ENCODE measurements at regions not wholly inside any gene's neighbourhood (a gene's known extent, or its start where the extent isn't known, plus 50 kb on each side); places are given as distances from the start of the nearest gene placed in this dataset.

DNA sequence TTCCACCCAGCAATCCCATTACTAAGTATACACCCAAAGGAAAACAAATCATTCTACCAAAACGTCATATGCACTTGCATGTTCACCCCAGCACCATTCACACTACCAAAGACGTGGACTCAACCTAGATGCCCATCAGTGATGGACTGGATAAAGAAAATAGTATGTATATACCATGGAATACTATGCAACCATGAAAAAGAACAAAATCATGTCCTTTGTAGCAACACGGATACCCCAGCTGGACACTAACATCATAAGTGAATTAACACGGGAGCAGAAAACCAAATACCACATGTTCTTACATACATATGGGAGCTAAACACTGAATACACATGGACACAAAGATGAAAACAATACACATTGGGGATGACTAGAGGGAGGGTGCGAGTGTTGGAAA lies 309.1 kb upstream of the KLF3 start:
- no TSS peak for BruUV-seq (replicated peaks)
- Histone ChIP-seq H3K27me3 (ENCODE audit: insufficient read depth, low read length) (no peaks in the 10 kb centered on the region), H3K27ac (ENCODE audit: low read depth, low read length) (no peak overlapping the region), H3K4me1 (ENCODE audit: control insufficient read depth in 1 of 2, insufficient read depth in 2 of 2, low read length in 2 of 2) (no peaks in the 10 kb centered on the region), H2AFZ (ENCODE audit: low read depth, low read length, poor library complexity, severe bottlenecking) (no peak overlapping the region), H3K9me3 (ENCODE audit: control insufficient read depth in 1 of 2, insufficient read depth in 1 of 2, low read depth in 1 of 2, low read length in 2 of 2) (no peaks in the 10 kb centered on the region), H4K20me1 (ENCODE audit: insufficient read depth) (no peaks in the 10 kb centered on the region), H3K9ac (ENCODE audit: low read length) (no peak overlapping the region), H3K36me3 (ENCODE audit: control insufficient read depth in 1 of 2, insufficient read depth in 2 of 2, low read length in 2 of 2) (no peaks in the 10 kb centered on the region), H3K79me2 (ENCODE audit: insufficient read depth, low read length) (no peaks in the 10 kb centered on the region), H3K4me2 (ENCODE audit: low read length) (no peak overlapping the region), H3K4me3 (replicated peaks in 1 of 2; ENCODE audit: low read depth in 1 of 2, low read length in 2 of 2) (no peak overlapping the region), H3K9me2 (ENCODE audit: insufficient read depth) (no peaks in the 10 kb centered on the region)
- DNase-seq (ENCODE audit: low read depth, low spot score) (no peak), ATAC-seq (no peak)
- ChIA-PET CTCF (no interaction called here), RAD21 (ENCODE audit: low non-redundant PET in 1 of 2, low total read pairs in 2 of 2, uncharacterized antibody in 2 of 2, unreplicated experiment in 2 of 2) (no interaction called here), POLR2A (no interaction called here)
- no peak for TF ChIP-seq SRF (IDR thresholded peaks at IDR 0.05; ENCODE audit: low read depth)
- TF ChIP-seq ELF1 (IDR thresholded peaks at IDR 0.05; ENCODE audit: borderline replicate concordance, low read depth), result no peak
- no peak for TF ChIP-seq CTCF (IDR thresholded peaks at IDR 0.05 in 2 of 3, conservative IDR thresholded peaks at IDR 0.05 in 1 of 3; ENCODE audit: borderline replicate concordance in 1 of 3, insufficient read depth in 1 of 3, low read depth in 2 of 3, low read length in 2 of 3)
- no peak for TF ChIP-seq EZH2 (IDR thresholded peaks at IDR 0.05)
- TF ChIP-seq ZFX (IDR thresholded peaks at IDR 0.05), result no peak
- TF ChIP-seq ZBTB33 (IDR thresholded peaks at IDR 0.05; ENCODE audit: extremely low read depth, insufficient replicate concordance, low read length), result no peak
- TF ChIP-seq TCF7L2 (IDR thresholded peaks at IDR 0.05; ENCODE audit: borderline replicate concordance, extremely low read depth, insufficient read depth, insufficient read length), result no peak
- no peak for TF ChIP-seq ZNF274 (IDR thresholded peaks at IDR 0.05; ENCODE audit: low read depth, low read length)
- no peak for TF ChIP-seq EGR1 (IDR thresholded peaks at IDR 0.05; ENCODE audit: low read depth)
- no peak for TF ChIP-seq EZH2phosphoT487 (IDR thresholded peaks at IDR 0.05; ENCODE audit: borderline replicate concordance)
- intact Hi-C loops (cut with micrococcal nuclease), result no loop called here
